ENCODE measurements at regions not wholly inside any gene's neighbourhood (a gene's known extent, or its start where the extent isn't known, plus 50 kb on each side); places are given as distances from the start of the nearest gene placed in this dataset.

- Mint-ChIP-seq H3K9me3 (no peaks in the 10 kb centered on the region), H3K4me1 (ENCODE audit: low read depth) (no peaks in the 10 kb centered on the region), H3K36me3 (ENCODE audit: low read depth) (no peaks in the 10 kb centered on the region), H3K27me3 (no peaks in the 10 kb centered on the region), H3K27ac (no peak overlapping the region), H3K4me3 (no peak overlapping the region)
- POLR2A ChIA-PET: no interaction called here
- no peak overlapping the region for H3K4me3 ChIP-seq (ENCODE audit: low read length)
- intact Hi-C loops (cut with DNase I, micrococcal nuclease): no loop called here
- H3K36me3 ChIP-seq (ENCODE audit: insufficient read depth, low read length): no peaks in the 10 kb centered on the region
- H3K27ac ChIP-seq (ENCODE audit: low read depth in 1 of 2, low read length in 2 of 2): no peak overlapping the region
- H3K27me3 ChIP-seq (ENCODE audit: control insufficient read depth in 1 of 2, insufficient read depth in 2 of 2, low read length in 2 of 2): no peaks in the 10 kb centered on the region
- no peak for ATAC-seq (ENCODE audit: poor library complexity)
- no peaks in the 10 kb centered on the region for H3K9me3 ChIP-seq (ENCODE audit: control insufficient read depth in 1 of 2, insufficient read depth in 1 of 2, low read length in 2 of 2)
- CTCF ChIA-PET: no interaction called here
- DNase-seq: no peak
- H3K4me1 ChIP-seq (ENCODE audit: insufficient read depth, low read length): no peaks in the 10 kb centered on the region
- no peak for TF ChIP-seq CTCF (IDR thresholded peaks at IDR 0.05)
These were observed 710.6 kb upstream of the FANCL start for GRCh38 chr2:58951722-58952121.

GRCh38 chr2:58950795-58951462, 709.8 kb upstream of the FANCL start:
- intact Hi-C loops (cut with DNase I, micrococcal nuclease): no loop called here
- TF ChIP-seq CTCF (IDR thresholded peaks at IDR 0.05): no peak

DNA sequence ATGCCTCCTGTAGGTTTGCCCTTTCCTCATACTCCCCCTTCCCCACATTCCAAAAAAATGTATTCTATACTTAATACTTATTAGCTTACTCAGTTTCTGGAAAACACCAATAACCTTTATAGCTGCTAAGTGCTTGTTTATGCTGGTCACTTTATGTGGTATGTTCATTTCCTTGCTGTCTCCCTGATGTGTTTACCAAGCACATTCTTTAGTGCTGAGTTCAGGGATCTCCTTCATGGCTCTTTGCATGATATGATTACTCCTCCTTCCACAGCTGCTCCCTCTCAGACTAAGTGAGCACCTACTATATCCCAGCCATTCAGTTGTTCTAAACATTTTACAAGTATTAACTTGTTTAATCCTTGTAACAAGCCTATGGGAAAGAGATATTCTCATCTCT, 698.3 kb upstream of the FANCL start:
- no peaks in the 10 kb centered on the region for H3K36me3 ChIP-seq (ENCODE audit: insufficient read depth, low read length)
- no peak for ATAC-seq (ENCODE audit: poor library complexity)
- H3K4me3 Mint-ChIP-seq: no peak overlapping the region

More at GRCh38 chr2:58950795-58951462, 709.8 kb upstream of the FANCL start:
- H3K27ac ChIP-seq (ENCODE audit: low read depth in 1 of 2, low read length in 2 of 2): no peak overlapping the region
- no peak overlapping the region for H3K4me3 ChIP-seq (ENCODE audit: low read length)
- H3K4me1 Mint-ChIP-seq (ENCODE audit: low read depth): no peaks in the 10 kb centered on the region
- no peaks in the 10 kb centered on the region for H3K27me3 Mint-ChIP-seq
- no peaks in the 10 kb centered on the region for H3K36me3 Mint-ChIP-seq (ENCODE audit: low read depth)
- no peaks in the 10 kb centered on the region for H3K9me3 ChIP-seq (ENCODE audit: control insufficient read depth in 1 of 2, insufficient read depth in 1 of 2, low read length in 2 of 2)
- ChIA-PET CTCF (no interaction called here), POLR2A (no interaction called here)
- H3K27me3 ChIP-seq (ENCODE audit: control insufficient read depth in 1 of 2, insufficient read depth in 2 of 2, low read length in 2 of 2): no peaks in the 10 kb centered on the region
- H3K4me1 ChIP-seq (ENCODE audit: insufficient read depth, low read length): no peaks in the 10 kb centered on the region
- H3K36me3 ChIP-seq (ENCODE audit: insufficient read depth, low read length): no peaks in the 10 kb centered on the region
- H3K27ac Mint-ChIP-seq: no peak overlapping the region
- ATAC-seq (ENCODE audit: poor library complexity) (no peak), DNase-seq (no peak)
- H3K9me3 Mint-ChIP-seq: no peaks in the 10 kb centered on the region
- no peak overlapping the region for H3K4me3 Mint-ChIP-seq

More for the DNA sequence above, 698.3 kb upstream of the FANCL start:
- H3K27me3 ChIP-seq (ENCODE audit: control insufficient read depth in 1 of 2, insufficient read depth in 2 of 2, low read length in 2 of 2): no peaks in the 10 kb centered on the region
- no peak overlapping the region for H3K27ac ChIP-seq (ENCODE audit: low read depth in 1 of 2, low read length in 2 of 2)
- no peak overlapping the region for H3K27ac Mint-ChIP-seq
- CTCF ChIA-PET: no interaction called here
- H3K36me3 Mint-ChIP-seq (ENCODE audit: low read depth): no peaks in the 10 kb centered on the region
- no peaks in the 10 kb centered on the region for H3K4me1 ChIP-seq (ENCODE audit: insufficient read depth, low read length)
- no peak for TF ChIP-seq CTCF (IDR thresholded peaks at IDR 0.05)
- no peak for DNase-seq
- peaks cover 0 to 7% of the 10 kb centered on the region in 2 experiments for H3K9me3 ChIP-seq (ENCODE audit: control insufficient read depth in 1 of 2, insufficient read depth in 1 of 2, low read length in 2 of 2)
- intact Hi-C loops (cut with DNase I, micrococcal nuclease): no loop called here
- no peaks in the 10 kb centered on the region for H3K4me1 Mint-ChIP-seq (ENCODE audit: low read depth)
- no peaks in the 10 kb centered on the region for H3K9me3 Mint-ChIP-seq
- POLR2A ChIA-PET: no interaction called here
- H3K27me3 Mint-ChIP-seq: no peaks in the 10 kb centered on the region
- no peak overlapping the region for H3K4me3 ChIP-seq (ENCODE audit: low read length)

All from CD4-positive, alpha-beta T cell (primary cell).